ENCODE measurements at regions not wholly inside any gene's neighbourhood (a gene's known extent, or its start where the extent isn't known, plus 50 kb on each side); places are given as distances from the start of the nearest gene placed in this dataset.

- DNase-seq (ENCODE audit: low read depth): no peak
Measured at GRCh38 chr4:153850533-153851280, 61.8 kb upstream of the SFRP2 start.

DNA sequence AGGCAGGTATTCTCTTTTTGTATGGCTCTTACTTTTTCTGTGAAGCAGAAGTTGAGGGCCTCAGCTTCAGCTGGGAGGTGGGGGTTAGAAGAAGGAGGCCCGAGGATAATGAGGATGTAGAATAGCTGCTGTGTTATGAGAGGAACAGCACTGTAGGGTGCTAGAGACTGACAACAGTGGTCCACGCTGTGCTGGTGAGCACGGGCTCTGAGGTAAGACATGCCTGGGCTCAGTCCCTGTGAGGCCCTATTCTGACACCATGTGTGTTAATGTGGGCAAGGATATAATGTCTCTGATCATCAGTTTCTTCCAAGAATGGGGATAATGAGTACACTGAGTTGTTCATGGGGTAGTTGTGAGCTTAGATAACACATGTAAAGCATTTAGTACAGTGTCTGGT lies 55.3 kb upstream of the SFRP2 start:
- no peak for DNase-seq (ENCODE audit: low read depth)

Measured in GM04503 (cell line).